ENCODE measurements at regions not wholly inside any gene's neighbourhood (a gene's known extent, or its start where the extent isn't known, plus 50 kb on each side); places are given as distances from the start of the nearest gene placed in this dataset.

DNA sequence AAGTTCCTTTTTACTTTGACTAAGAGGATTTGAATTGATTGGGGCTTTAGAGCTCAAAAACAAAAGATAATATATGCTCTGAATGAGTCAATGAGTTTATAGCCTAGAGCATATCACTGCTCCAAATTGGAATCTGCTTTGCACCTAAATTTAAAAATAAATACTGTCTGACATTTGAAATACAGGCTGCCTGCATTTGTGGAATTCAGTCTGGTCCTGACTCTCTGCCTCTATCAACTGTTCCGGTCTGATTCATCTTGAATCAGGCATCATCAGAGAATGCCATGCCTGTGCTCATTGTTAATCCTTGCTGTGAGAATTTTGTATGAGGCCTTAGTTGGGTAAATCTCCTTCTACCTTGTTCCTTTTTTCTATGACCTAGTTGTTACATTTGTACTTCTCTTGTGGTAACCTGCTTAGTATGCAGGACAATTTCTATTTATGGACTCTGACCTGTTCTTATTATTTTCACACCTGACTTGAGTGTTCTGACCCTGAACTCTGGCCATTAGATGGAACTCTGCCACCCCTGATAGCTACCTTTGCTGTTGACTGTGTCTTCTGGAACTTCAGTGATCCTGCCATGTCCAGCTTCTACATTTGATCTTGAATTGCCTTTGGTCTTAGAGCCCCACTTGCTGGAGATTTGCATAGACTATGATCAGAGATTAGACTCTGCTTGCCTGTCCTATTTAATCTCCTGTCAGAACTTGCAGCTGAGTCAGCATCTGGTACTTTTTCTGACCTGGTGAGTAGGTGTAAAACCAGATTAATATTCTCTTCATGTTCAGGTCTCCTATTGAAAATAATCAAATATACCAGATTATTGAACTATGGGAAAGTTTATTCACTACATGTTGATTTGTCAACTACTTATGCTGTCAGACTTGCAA is 442.7 kb upstream of the HS3ST5 start:
- TF ChIP-seq, protein P1, sequence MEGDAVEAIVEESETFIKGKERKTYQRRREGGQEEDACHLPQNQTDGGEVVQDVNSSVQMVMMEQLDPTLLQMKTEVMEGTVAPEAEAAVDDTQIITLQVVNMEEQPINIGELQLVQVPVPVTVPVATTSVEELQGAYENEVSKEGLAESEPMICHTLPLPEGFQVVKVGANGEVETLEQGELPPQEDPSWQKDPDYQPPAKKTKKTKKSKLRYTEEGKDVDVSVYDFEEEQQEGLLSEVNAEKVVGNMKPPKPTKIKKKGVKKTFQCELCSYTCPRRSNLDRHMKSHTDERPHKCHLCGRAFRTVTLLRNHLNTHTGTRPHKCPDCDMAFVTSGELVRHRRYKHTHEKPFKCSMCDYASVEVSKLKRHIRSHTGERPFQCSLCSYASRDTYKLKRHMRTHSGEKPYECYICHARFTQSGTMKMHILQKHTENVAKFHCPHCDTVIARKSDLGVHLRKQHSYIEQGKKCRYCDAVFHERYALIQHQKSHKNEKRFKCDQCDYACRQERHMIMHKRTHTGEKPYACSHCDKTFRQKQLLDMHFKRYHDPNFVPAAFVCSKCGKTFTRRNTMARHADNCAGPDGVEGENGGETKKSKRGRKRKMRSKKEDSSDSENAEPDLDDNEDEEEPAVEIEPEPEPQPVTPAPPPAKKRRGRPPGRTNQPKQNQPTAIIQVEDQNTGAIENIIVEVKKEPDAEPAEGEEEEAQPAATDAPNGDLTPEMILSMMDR (conservative IDR thresholded peaks at IDR 0.05; ENCODE audit: low read depth, low read length) = no peak
- TF ChIP-seq EZH2 (IDR thresholded peaks at IDR 0.05; ENCODE audit: borderline replicate concordance, low read depth, low read length, poor library complexity, severe bottlenecking) = no peak

All from A673 (cell line).